Spinal cord (tissue), 9 donors: ENCODE measurements at regions not wholly inside any gene's neighbourhood (a gene's known extent, or its start where the extent isn't known, plus 50 kb on each side); places are given as distances from the start of the nearest gene placed in this dataset.

Source experiments
- DNase-seq, 6 donors: peaks; one replicate each; pipeline versions ENCODE4 v3.0.0 to v3.0.0-alpha.2; 2013 to 2015; ENCODE audit warnings: low spot score in 6 of 6, low read depth in 4 of 6
- H3K27ac ChIP-seq: one replicate; pipeline ENCODE4 v1.5.1; 2013; ENCODE audit warnings: low read depth, low read length, control low read depth
- H3K27me3 ChIP-seq: one replicate; pipeline ENCODE4 v1.6.1; 2013; ENCODE audit warnings: low read length; ENCODE audit not compliant: control insufficient read depth, insufficient read depth
- H3K36me3 ChIP-seq: one replicate; pipeline ENCODE4 v1.6.1; 2013; ENCODE audit warnings: low read length; ENCODE audit not compliant: control insufficient read depth, insufficient read depth
- H3K4me1 ChIP-seq: one replicate; pipeline ENCODE4 v1.6.1; 2013; ENCODE audit warnings: low read length; ENCODE audit not compliant: control insufficient read depth, insufficient read depth
- H3K4me3 ChIP-seq: one replicate; pipeline ENCODE4 v1.5.1; 2013; ENCODE audit warnings: low read depth, low read length, control low read depth
- H3K9me3 ChIP-seq: one replicate; pipeline ENCODE4 v1.6.1; 2013; ENCODE audit warnings: low read length; ENCODE audit not compliant: control insufficient read depth, insufficient read depth
- WGBS: methylation state at CpG from one replicate; pipeline ENCODE4 v1.1.5; 2013; ENCODE audit warnings: missing lambda C conversion rate; ENCODE audit not compliant: insufficient coverage; 5-methylcytosine and 5-hydroxymethylcytosine counted together
- donor health status: healthy.

DNA sequence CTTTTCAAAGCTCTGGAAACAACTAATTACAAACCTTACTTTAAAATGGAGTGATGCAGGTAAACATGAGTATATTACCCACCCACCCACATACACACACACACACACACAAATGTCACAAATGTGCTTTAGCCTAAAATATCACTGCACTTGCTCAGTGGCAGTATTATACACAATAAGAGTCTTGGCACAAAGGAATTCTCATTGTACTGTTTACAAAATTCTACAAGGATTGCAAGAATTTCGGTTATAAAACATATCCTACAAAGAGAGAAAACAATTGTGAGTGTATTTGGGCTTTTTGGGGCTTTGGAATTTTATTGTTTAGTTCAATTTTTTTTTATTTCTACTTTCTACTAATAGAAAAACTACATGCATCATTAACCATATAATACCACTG is 113.2 kb upstream of the BEND6 start:
- H3K36me3 ChIP-seq, result no peaks in the 10 kb centered on the region
- peak overlapping the region; percentile 77 for H3K4me3 ChIP-seq
- WGBS, result no CpG with 5 or more reads among the region's 1 CpG
- peak overlapping the region; percentile 65 for H3K27ac ChIP-seq
- no peaks in the 10 kb centered on the region for H3K9me3 ChIP-seq
- DNase-seq, result no peak
- H3K27me3 ChIP-seq, result no peaks in the 10 kb centered on the region
- peaks cover 6% of the 10 kb centered on the region for H3K4me1 ChIP-seq

DNA sequence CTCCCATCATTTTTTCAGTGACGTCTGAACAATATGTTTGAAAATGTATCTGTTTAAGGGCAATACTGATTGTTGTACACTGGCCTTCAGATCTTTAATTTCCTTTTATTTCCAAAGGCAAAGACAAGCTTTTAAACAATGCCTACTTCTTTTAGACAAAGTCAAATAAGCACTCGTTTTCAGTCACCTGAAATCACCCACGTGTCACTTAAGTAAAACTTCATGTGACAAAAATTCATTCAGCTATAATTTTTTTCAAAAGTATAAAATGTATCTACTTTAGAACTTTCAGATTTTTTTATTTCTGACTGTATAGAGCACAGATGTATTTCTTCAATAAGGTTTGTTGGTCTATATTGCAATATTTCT is 113.5 kb upstream of the BEND6 start:
- peak overlapping the region; percentile 65 for H3K27ac ChIP-seq
- peaks cover 6% of the 10 kb centered on the region for H3K4me1 ChIP-seq
- no peaks in the 10 kb centered on the region for H3K9me3 ChIP-seq
- no peak for DNase-seq
- WGBS, result no CpG with 5 or more reads among the region's 3 CpGs
- H3K4me3 ChIP-seq, result peak overlapping the region; percentile 77
- no peaks in the 10 kb centered on the region for H3K27me3 ChIP-seq
- no peaks in the 10 kb centered on the region for H3K36me3 ChIP-seq

DNA sequence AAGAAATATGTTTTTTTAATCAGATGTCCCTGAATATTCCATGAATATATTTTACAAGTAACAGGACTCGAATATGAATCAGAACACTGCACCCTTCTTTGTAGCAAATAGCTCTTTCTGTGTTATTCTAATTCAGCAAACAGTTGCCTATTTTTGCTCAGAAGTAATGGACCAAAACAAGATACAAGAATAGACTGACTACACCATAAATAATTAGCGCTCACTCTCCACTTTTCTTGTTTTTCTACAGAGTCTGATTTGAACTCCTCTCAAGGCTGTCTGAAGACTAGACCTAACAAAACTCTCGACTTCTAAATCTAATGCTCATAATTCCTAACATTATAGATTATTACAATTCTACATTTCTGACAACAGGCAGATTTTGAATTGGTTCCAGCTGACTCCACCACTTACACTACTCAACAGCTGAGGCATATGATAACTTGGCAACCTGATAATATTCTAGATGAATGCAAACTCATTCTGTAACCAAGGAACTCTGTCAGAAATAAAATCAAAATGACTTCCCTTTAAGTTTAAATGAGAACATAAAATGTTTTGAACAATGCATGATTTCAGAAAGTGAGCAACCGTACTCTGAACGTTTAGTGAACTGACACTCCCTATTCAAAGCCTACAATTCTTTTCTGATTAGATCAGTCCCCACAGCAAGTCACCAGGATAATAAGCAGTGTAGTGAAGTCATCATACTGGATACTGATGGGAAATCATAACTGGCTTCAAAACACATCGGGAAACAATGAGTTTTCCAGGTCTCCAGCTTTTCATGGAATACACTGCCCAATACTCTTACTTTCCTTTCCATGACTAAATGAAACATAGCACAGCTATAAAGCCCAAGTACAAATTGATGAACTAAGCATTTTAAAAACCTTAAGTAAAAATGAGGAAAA is 114.2 kb upstream of the BEND6 start:
- Histone ChIP-seq H3K4me1 (peaks cover 6% of the 10 kb centered on the region), H3K4me3 (peak overlapping the region; percentile 77), H3K27ac (peak overlapping the region; percentile 65), H3K27me3 (no peaks in the 10 kb centered on the region), H3K36me3 (no peaks in the 10 kb centered on the region), H3K9me3 (no peaks in the 10 kb centered on the region)
- DNase-seq, result peak in 2 of 6 donors; percentile 51 to 56
- 63% methylated on average over 1 of the region's 6 CpGs for WGBS

DNA sequence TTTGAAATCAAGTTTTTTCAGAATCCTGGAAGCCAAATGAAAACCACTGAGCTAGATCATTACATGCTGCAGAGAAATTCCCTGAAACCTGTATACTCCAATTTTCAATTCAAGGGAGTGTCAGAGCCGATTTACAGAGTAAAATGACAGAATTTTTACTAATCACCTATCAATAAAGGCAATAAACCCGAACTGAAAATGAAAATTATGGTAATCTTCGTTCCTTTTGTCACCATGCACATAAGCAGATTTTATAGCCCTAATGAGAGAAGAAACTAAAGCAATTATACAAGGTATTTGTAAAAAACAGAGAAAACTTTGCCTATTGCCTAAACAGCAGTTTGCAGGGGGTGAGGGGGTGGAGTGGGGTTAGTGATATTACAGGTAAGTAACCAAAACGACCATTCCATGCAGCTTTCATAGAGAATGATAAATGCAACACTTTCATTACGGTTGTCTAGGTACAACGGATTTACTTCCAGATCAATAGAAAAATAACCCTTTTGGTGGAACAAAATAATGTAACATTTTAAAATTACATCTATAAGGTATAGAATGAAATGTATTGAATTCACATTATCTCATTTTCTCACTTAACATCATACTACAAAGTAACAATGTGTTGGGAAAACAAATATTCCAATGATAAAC is 115.2 kb upstream of the BEND6 start:
- H3K27me3 ChIP-seq, result no peaks in the 10 kb centered on the region
- DNase-seq, result no peak
- peak overlapping the region; percentile 65 for H3K27ac ChIP-seq
- H3K4me1 ChIP-seq, result peaks cover 5% of the 10 kb centered on the region
- no peaks in the 10 kb centered on the region for H3K9me3 ChIP-seq
- no peaks in the 10 kb centered on the region for H3K36me3 ChIP-seq
- WGBS, result no CpG with 5 or more reads among the region's 6 CpGs
- H3K4me3 ChIP-seq, result peak overlapping the region; percentile 77

DNA sequence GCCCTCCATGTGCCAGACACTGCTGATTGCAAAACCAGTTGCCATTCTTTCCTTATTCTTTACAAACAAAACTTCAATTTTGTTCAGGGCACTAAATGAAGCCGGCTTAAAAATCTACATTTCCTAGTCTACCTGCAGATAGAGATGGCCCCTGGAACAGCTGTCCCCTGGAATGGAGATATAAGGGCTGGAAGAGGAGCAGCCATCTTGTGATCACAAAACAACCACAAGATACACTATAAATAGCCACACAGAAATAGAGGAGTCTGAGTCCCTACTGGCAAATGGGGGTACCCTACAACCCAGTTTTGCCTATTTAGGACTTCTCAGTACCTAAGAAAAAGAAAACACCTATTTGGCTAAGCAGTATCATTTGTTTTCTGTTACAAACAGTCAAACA is 115.9 kb upstream of the BEND6 start:
- DNase-seq, result no peak
- H3K4me3 ChIP-seq, result no peak overlapping the region
- WGBS, result no CpG with 5 or more reads among the region's 1 CpG

DNA sequence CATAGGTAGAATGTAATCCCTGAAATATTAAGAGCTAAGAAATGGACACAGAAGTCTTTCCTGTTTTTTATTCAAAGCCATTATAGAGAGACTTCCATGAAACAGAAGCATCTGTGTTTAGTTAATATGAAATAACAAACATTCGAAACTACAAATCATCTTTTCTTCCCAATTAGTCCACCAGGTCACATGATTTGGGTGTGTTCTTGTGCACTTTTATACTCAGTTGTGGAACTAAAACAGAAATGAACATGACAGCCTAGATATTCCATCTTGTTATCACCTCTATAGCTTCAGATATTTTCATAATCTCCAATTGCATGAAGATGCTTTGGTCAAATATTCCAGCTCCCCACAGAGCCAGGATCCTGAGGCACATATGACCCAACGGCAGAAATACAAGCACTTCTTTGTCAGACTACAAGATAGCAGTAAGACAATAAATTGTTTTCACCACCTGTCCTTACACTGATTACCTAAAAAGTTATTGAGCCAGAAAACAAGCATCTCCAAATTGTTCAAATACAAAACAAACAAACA is 116.8 kb upstream of the BEND6 start:
- H3K4me3 ChIP-seq, result no peak overlapping the region
- H3K9me3 ChIP-seq, result no peaks in the 10 kb centered on the region
- no peaks in the 10 kb centered on the region for H3K27me3 ChIP-seq
- 25% methylated on average over 1 of the region's 2 CpGs for WGBS
- no peaks in the 10 kb centered on the region for H3K36me3 ChIP-seq
- H3K27ac ChIP-seq, result no peak overlapping the region
- DNase-seq, result no peak
- no peaks in the 10 kb centered on the region for H3K4me1 ChIP-seq

More for the DNA sequence above, 115.9 kb upstream of the BEND6 start:
- H3K27me3 ChIP-seq, result no peaks in the 10 kb centered on the region
- H3K27ac ChIP-seq, result no peak overlapping the region
- H3K36me3 ChIP-seq, result no peaks in the 10 kb centered on the region
- no peaks in the 10 kb centered on the region for H3K9me3 ChIP-seq
- H3K4me1 ChIP-seq, result no peaks in the 10 kb centered on the region

DNA sequence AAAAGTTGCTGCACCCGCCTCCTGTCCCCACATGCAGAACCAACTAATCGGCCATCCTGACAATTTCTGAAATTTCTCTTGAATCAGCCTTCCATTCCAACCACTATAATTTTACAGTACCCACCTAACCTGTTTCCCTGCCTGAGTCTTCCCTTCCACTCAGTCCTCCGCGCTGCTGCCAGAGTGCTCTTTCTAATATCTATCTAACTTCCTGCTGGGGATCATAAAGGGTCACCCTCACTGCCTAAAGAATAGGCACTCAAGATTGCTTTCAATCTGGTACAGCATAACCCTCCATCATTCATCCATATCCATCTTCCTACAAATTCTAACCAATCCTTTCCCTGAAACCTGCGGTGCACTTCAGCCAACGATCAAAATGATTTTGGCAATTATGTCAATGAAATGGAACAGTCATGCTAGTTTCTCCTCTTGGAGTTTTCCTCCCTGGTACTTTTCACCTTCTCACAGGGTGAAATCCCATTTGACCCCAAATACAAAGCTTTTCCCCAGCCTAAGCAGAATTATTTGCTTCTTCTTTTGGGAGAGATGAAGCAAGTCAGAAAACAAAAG is 117.5 kb upstream of the BEND6 start:
- Histone ChIP-seq H3K9me3 (no peaks in the 10 kb centered on the region), H3K27me3 (no peaks in the 10 kb centered on the region), H3K4me3 (no peak overlapping the region), H3K36me3 (no peaks in the 10 kb centered on the region), H3K27ac (no peak overlapping the region), H3K4me1 (no peaks in the 10 kb centered on the region)
- WGBS, result 81% methylated on average over 4 of the region's 6 CpGs
- DNase-seq, result no peak

DNA sequence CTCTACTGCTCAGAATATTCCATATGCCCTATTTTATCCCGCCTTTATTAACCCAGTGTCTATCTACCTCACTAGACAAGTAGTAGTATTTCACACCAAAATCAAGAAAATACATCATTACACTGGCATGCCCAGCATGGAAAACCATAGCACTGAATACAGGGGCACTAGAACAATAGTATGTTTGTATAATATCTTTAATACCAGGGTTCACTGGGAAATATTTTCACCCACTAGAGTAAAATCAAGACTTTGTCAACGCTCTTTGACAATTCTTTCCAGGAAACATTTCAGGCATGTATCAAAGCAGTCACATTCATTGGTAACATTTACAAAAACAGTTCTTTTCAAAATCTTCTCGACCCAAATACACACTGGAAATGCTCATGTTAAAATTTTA is 119.3 kb upstream of the BEND6 start:
- no peak for DNase-seq
- Histone ChIP-seq H3K4me3 (no peak overlapping the region), H3K27me3 (no peaks in the 10 kb centered on the region), H3K9me3 (no peaks in the 10 kb centered on the region), H3K36me3 (no peaks in the 10 kb centered on the region), H3K27ac (peak overlapping the region; percentile 67), H3K4me1 (no peaks in the 10 kb centered on the region)
- 100% methylated on average over 1 of the region's 3 CpGs for WGBS

DNA sequence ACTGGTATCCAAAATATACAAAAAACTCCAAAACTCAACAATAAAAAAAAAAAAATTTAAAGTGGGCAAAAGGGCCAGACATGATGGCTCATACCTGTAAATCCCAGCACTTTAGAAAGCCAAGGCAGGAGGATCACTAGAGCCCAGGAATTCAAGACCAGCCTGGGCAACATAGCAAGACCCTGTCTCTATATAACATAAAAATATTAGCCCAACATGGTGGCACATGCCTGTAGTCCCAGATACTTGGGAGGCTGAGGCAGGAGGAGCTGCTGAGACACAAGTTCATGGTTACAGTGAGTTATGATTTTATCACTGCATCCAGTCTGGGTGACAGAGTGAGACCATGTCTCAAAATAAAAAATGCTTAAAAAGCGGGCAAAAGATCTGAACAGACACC is 121.0 kb upstream of the BEND6 start:
- WGBS, result no CpG with 5 or more reads among the region's 1 CpG
- Histone ChIP-seq H3K4me1 (no peaks in the 10 kb centered on the region), H3K27ac (no peak overlapping the region), H3K4me3 (no peak overlapping the region), H3K27me3 (no peaks in the 10 kb centered on the region), H3K36me3 (no peaks in the 10 kb centered on the region), H3K9me3 (no peaks in the 10 kb centered on the region)
- no peak for DNase-seq
